SW480 (cell line): ENCODE measurements at regions not wholly inside any gene's neighbourhood (a gene's known extent, or its start where the extent isn't known, plus 50 kb on each side); places are given as distances from the start of the nearest gene placed in this dataset.
"Not testable (repeated sequence)": the region's sequence is repeated elsewhere in the genome, so short reads cannot be mapped to it uniquely, and the experiment has no call there.

ENCODE experiments used
- DNase-seq: peaks from one replicate; pipeline ENCODE4 v3.0.0-alpha.2; 2016; ENCODE audit warnings: low spot score

DNA sequence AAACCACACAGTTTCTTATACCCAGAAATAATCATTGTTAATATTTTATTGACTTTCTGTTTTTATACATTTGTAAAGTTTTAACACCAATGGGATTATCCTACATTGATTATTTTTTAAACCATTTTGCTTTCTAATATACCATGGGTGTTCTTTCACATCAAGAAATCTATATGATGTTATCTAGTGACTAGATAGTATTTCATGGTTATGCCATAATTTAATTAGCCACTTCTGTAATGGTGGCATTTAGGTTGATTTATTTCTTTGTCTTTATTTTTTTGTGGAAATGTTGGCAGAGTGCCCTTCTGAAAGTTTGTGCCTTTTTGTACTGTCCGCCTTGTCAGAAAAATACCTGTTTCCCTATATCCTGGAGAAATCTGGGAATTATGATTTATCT, 193.3 kb downstream of the CEP135 start:
- no peak for DNase-seq

DNA sequence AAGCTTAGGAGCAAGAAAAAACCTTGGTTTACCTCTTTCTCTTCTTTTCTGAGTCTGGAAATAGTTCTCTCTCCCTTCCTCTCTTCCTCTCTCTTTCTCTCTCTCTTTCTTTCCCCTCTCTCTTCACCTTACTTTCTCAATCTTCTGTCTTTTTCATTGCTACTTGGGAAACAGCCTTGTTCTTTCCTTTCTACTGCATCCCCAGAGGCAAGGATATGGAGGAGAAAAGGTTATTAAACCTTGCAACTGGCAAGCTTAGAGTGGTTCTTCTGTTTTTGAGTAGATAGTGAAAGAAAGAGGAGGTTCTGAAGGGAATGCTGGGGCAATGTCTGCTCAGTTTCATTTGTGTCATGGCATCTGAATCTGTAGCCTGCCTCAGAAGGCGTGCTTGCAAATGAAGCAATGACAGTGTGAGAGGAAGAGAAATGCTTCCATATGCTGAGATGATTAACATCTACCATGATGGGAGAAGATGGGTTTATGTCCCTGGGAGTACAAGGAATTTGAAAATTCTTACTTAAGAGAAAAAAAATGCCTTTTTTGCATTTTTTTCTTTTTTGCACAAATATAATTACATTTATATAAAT, 190.6 kb downstream of the CEP135 start:
- no peak for DNase-seq

DNA sequence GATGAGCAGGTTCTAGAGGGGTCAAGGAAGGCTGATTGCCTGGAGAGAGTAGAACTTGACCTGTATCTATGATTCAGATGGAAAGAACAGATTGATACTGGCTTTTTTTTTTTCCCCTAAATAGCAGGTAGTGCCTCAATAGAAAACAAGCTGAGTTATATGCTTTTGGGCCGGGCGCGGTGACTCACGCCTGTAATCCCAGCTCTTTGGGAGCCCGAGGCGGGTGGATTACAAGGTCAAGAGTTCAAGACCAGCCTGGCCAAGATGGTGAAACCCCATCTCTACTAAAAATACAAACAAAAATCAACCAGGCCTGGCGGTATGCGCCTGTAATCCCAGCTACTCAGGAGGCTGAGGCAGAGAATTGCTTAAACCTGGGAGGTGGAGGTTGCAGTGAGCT, 186.1 kb downstream of the CEP135 start:
- DNase-seq: not testable (repeated sequence)

DNA sequence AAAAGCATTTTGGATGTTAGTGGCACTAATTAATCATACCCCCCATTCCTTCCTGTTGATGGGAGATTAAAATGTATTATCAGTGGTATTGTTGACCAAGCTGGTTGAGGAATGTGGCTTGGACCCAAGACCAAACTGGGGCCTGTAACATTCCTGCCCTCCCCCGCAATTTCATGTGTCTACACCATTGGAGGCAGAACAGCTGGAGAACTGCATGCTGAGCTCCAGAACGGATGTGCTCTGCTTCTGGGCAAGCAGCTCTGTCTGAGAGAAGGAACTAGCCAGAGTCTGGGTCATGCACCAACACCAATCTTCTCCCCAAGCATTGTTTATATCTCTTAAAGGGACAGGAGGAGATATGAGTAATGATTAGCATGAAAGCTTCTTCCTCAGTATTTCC, 185.5 kb downstream of the CEP135 start:
- DNase-seq: no peak

DNA sequence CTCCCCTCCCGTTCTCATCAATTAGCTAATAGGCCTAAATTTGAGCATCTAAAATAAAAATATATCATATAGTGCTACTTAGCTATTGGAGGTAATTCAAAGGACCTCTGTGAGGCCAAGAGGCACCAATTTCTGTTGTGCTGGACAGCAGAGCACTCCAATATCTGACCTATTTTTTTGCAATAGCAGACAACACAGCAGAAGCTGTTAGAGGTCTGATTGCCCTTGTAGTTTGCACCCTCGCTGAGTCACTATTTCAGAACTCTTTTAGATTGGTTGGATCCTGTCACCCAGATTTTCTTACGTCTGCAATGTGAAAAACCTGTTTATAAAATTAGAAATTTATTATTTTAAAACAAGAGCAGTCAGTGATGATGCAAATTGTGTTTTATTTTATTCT, 184.1 kb downstream of the CEP135 start:
- DNase-seq: no peak

DNA sequence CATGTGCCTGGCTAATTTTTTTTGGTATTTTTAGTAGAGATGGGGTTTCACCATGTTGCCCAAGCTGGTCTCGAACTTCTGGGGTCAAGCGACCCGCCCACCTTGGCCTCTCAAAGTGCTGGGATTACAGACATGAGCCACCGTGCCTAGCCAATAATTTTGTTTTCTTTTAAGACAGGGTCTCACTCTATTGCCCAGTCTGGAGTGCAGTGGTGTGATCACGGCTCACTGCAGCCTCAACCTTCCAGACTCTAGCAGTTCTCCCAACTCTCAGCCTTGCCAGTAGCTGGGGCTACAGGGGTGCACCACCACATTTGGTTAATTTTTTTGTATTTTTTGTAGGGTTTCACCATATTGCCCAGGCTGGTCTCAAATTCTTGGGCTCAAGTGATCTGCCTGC, 183.4 kb downstream of the CEP135 start:
- DNase-seq: not testable (repeated sequence)

DNA sequence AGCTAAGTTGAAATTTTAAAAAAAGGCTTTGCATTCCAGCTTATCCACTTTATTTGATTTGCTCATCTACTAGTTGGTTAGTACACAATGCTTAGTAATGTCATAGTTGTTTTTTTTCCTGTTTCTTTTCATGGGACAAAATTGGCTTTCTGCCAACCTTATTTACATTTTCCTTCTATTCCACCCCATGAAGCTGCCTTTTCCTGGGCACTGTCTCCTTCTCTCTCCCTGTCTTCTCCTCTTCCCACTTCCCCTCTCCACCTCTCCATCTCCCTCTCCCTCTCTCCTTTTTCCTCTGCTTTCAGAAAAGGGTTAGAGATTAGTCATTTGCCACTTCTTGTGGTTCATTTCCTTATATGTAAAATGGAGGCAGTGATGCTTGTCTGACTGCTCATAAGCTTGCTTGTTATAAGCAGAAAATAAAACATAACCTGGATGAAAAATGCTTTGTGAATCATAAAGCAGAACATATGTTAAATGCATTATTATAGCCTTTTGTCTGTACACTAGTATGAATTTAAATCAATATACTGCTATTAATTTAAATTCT, 181.9 kb downstream of the CEP135 start:
- DNase-seq: no peak

DNA sequence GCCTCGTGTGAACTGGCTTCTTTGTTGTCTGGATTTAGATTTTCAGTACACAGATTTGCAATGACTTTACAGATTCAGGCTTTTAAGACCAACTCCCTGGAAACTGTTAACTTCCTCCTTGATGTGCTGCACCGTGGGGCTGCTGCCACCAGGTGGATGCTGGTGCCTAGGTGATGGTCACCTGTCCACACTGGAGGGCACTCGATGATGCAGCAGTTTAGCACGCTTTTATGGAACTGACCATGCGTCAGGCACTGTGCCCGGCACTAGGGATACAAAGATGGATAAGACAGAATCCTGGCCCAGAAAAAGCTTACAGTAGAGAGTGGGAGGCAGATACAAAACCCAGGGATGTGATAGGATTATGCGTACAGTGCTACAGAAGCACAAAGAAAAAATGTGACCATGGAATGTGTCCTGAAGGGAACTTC, 180.7 kb downstream of the CEP135 start:
- peak; percentile 37 for DNase-seq

DNA sequence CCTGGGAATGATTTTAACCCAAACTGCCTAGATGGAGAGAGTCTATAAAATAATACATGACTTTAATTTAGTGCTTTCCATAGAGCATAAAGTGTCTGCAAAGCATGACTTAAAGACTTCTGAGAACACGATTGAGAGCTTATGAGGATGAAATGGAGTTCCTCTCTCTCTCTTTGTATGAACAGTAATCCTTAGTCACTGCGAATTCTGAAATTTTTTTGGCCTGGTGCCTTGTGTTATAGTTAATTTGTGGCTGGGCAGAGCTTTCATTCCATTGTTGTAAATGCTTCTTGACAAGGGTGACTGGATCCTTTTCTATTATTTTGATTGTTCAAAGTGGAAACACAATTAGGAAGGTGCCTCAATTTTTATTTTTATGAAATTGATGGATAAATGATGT, 179.5 kb downstream of the CEP135 start:
- no peak for DNase-seq

DNA sequence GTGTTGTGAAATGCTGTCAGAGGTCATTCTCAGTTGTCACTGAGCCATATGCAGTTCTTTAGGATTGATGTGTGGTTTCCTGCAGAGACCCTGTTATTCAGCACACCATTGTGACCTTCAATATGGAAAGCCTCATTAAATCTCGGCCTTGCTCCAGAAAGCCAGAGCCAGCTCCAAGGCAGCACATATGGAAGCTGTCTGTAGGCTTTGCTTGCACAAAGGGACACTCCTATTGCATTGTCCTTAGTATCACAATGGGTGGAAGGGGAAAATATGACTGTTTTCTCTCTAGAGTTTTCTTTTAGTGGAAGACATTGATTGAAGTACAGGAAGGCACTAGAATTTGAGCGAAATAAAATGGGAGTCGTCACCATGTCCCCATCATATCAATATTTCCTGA, 179.0 kb downstream of the CEP135 start:
- no peak for DNase-seq

DNA sequence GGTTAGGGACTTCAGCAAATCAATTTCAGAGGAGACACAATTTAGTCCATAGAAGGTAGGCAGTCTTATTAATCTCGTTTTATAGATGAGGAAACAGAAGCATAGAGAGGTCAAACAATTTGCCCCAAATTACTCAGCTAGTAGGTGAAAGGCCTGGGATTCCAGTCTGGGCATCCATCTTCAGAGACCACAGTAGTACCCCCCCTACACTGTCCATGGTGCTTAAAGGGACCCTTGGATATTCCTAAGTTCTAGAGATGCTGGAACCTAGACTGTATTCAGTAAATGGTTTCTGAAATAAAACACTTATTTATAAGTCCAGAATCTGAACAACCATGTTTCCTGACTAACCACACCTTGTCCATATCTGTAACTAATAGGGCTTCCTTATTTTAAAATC, 174.8 kb downstream of the CEP135 start:
- no peak for DNase-seq

DNA sequence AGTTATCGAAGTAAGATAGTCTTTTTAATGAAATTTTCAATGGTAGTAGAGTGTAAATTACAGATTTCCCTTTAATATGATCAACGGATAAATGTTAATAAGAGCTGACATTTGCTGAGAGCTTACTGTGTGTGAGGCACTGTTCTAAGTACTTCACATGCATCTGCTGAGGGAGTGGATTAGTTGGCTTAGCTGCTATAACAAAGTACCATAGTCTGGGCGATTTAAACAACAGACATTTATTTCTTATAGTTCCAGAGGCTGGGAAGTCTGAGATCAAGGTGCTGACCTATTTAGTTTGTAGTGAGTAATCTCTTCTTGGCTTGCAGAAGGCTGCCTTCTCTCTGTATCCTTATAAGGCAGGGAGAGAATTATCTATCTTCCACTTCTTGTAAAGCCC, 174.3 kb downstream of the CEP135 start:
- DNase-seq: no peak

DNA sequence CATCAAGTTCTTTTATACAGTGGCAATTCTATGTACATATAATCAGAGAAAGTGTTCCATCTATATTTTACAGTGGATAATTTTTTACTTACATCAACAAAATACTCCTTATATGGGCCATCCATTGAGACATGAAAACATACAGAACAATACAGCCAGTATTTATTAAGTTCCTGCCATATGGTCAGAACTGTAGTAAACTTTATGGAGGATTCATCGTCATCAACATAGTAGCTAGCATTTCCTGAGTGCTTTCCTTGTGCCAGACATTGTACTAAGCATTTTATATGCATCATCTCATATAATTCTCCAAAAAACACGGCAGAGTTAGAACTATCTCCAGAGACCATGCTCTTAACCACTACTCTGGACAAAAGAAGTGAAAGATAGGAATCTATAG, 170.1 kb downstream of the CEP135 start:
- no peak for DNase-seq

DNA sequence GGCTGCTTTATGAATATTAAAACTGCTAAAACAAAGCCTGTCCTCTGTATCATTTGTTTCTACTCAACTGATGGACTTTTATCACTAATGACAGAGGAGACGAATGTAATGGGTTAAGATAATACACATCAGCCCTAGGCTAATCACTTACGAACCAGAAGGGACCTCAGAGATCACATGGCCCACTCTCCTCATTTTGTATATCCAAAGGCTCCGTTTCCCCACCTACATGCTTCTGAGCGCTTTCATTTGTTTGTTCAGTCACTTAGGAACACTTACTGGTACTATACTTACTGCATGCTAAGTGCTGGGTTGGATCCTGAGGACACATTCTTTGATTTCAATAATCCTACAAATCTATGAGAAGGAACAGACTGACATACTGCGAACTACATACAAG, 169.3 kb downstream of the CEP135 start:
- DNase-seq: no peak

DNA sequence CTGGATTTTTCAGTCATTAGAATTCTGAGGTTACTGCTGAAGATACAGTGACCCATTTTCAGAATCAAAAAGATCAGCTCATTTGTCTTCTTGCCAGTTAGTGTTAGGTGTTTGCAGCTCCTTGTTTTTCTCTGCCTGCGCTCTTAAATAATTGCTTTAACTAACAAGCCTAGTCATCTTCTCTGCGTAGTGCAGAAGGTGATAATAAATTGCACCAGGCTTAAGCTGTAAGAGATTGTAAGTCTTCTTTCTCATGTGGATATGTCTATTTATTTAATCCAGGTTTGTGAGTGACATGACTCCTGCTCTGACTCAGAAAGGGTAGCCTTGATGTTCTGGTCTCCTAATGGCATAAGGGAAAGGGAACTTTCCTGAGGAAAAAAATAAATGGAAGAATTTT, 167.2 kb downstream of the CEP135 start:
- no peak for DNase-seq

DNA sequence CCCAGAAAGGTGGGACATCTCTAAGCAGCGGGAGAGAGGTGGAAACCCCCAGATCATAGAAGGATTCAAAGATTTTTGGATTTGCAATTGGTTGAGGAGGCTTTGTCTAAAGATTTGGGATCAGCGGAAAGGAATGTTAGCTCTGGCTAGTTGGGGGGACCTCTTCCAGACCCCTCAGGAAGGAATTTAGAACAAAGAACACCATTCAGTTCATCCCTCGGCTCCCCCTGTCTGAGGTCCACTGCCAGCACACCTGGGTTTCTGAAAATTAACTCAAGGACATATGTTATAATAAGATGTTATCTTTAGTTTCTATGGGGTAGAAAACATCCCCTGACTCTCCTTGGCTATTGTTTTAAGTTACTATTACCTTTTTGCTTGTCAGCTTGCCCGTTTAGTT, 163.6 kb downstream of the CEP135 start:
- DNase-seq: no peak

DNA sequence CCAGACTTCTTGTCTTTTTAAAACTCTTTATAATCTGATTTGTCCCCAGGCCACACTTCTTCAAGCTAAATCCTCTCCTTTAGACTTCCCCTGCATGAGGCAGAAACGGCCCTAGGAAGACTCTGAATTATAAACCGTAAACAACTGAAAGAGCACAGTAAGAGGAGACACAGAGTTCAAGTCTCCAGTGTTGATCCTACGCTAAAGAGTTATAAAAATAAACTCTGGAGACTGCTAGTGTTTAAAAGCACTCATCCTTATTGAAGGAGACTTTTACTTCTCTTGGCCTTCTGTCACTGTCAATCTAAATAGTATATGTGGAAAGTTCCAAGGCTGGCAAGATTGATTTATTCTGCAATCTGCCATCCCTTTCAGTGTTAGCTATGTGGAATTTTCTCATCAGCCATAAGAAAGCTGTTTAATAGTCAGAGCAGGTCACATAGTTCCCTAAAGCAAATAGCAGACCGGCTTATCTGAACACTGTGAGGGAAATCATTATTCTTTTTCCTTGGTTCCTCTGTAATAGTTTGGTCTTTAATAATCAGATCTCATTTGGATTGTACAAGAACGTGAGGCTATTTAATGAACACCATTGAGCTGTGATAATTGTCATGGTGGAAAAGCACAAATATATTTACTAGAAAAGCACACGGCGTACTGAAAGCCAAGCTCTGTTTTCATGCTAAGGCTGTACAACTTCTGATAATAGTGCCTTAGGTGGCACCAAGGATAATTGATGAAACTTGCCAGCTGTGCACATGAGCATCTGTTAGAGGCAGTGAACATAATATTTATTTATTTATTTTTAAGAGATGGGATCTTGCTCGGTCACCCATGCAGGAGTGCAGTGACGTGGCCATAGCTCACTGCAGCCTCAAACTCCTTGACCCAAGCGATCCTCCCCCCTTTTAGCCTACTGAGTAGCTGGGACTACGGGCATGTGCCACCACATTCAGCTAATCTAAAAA, 157.7 kb downstream of the CEP135 start:
- no peak for DNase-seq

DNA sequence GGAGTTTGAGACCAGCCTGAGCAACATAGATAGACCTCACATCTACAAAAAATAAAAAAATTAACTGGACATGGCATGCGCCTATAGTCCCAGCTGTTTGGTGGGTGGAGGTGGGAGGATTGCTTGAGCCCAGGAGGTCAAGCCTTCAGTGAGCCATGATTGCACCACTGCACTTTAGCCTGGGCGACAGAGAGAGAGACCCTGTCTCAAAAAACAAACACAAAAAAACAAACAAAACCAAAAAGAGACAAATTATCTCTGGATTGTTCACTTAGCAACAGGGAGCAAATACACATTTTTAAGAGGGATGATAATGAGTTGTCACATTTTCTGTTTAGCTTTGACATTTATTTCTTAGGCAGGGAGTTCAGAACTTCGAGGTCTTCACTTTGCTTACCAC, 155.4 kb downstream of the CEP135 start:
- DNase-seq: no peak

DNA sequence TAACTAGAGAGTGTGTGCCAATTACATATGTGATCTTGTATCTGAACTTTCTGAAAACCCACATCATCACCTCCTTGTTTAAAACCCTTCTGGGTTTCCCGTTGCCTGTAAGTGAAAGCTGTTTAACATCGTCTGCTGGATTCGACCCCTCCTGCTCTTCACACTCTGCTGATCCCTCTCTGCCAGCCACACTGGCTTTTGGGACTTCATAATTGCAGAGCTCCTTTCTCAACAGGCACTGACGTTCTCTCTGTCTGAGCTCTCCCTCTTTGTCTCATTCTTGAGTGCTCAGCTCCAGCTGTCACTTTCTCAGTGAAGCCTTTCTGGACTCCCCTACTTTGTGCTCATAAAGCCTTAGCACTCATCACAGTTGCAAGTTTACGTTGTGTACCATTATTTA, 153.9 kb downstream of the CEP135 start:
- no peak for DNase-seq

DNA sequence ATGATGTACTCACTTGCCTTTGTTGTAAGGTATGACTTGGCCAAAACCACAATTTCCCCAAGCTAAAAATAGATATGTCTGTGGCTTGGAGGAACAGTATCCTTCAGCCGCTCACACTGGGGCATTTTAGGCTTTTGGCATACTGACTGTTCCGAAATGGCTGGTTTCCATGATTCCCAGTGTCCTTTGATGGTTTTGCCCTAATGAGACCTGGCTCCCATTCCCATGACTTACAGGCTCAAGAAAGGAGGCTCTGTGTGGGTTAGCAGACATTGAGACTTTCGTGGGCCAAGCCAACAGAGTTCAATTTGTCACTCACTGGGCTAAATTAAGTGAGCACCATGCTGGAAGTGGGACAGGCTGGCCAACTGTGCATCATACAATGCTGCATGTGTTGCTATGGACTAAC, 150.6 kb downstream of the CEP135 start:
- DNase-seq: peak; percentile 36

DNA sequence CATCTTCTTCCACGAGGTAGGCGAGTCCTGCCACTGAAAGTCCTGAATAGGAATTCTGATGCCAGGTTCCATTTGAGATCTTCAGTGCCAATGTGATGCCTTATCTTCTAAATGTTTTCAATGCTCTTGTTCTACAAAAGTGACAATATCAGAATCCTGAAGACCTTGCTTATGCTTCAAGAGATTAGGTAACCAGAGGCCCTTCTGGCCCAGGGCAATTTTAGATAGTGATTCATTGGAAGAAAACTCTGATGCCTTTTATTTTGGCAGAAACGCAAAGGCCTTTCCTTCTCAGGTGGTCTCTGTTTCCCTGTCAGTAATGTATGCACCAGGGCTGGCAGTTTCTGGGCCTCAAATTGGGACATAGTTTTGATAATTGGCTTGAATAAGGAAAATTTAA, 144.8 kb downstream of the CEP135 start:
- no peak for DNase-seq

DNA sequence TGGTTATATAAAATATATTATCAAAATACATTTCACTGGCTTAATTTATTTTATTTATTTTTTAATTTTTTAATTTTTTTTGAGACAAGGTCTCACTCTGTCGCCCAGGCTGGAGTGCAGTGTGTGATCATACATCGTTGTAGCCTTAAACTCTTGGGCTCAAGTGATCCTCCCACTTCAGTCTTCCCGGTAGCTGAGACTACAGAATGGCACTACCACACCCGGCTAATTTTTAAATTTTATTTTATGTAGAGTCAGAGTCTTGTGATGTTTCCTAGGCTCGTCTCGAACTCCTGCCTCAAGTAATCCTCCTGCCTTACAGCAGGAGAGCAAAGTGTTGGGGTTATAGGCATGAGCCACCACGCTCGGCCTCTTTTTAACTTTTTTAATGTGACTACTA, 143.8 kb downstream of the CEP135 start:
- DNase-seq: no peak

DNA sequence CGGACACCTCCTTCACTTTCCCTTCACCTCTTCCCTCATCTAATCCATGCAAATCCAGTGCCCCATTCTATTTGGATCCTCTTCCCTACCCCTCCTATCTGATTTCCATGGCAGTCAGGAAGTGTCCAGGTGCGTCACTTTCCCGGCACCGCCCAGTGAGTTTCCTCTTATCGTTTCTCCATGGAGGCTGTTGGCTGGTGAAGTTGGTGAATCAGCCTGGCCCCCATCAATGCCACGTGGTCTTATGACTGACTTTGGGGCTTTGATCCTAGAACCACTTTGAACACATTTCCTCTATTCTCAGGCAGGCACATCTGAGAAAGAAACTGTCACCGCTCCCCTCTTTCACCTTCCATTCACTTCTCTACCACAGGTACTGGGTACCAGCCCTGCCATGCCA, 137.8 kb downstream of the CEP135 start:
- peak; percentile 5 for DNase-seq
